HG03457 (cell line): ENCODE measurements at regions not wholly inside any gene's neighbourhood (a gene's known extent, or its start where the extent isn't known, plus 50 kb on each side); places are given as distances from the start of the nearest gene placed in this dataset.
"Not testable (repeated sequence)": the region's sequence is repeated elsewhere in the genome, so short reads cannot be mapped to it uniquely, and the experiment has no call there.

Experiments
- ATAC-seq: cut with Tn5 transposase; IDR thresholded peaks from one replicate; pipeline ENCODE4 v1.9.1; 2021; ENCODE audit warnings: moderate number of reproducible peaks; ENCODE audit not compliant: unreplicated experiment

- ATAC-seq: no peak
Observed at GRCh38 chr11:127994736-127995135, 592.6 kb downstream of the ETS1 start.

GRCh38 chr11:127993788-127994187 lies 593.6 kb downstream of the ETS1 start:
- no peak for ATAC-seq

GRCh38 chr11:127993281-127993680 lies 594.1 kb downstream of the ETS1 start:
- no peak for ATAC-seq

- ATAC-seq: no peak
Observed at GRCh38 chr11:127986073-127986472, 601.3 kb downstream of the ETS1 start.

GRCh38 chr11:127972816-127973215 lies 614.5 kb downstream of the ETS1 start:
- no peak for ATAC-seq

GRCh38 chr11:127971448-127971847 lies 615.9 kb downstream of the ETS1 start:
- ATAC-seq: no peak

- ATAC-seq: no peak
Observed at GRCh38 chr11:127966821-127967220, 620.5 kb downstream of the ETS1 start.

GRCh38 chr11:127965939-127966668 lies 621.3 kb downstream of the ETS1 start:
- no peak for ATAC-seq

GRCh38 chr11:127962416-127962815 lies 624.9 kb downstream of the ETS1 start:
- ATAC-seq: no peak

GRCh38 chr11:127950162-127950561 lies 637.2 kb downstream of the ETS1 start:
- ATAC-seq: no peak

- no peak for ATAC-seq
Observed at GRCh38 chr11:127943763-127944162, 643.6 kb downstream of the ETS1 start.

- no peak for ATAC-seq
Observed at GRCh38 chr11:127943152-127943551, 644.2 kb downstream of the ETS1 start.

- ATAC-seq: not testable (repeated sequence)
Observed at GRCh38 chr11:127941554-127941953, 645.8 kb downstream of the ETS1 start.

- ATAC-seq: no peak
Observed at GRCh38 chr11:127939000-127939399, 648.4 kb downstream of the ETS1 start.

GRCh38 chr11:127935081-127935480 lies 652.3 kb downstream of the ETS1 start:
- no peak for ATAC-seq

GRCh38 chr11:127933961-127934360 lies 653.4 kb downstream of the ETS1 start:
- not testable (repeated sequence) for ATAC-seq

GRCh38 chr11:127931803-127932202 lies 655.6 kb downstream of the ETS1 start:
- ATAC-seq: no peak

- ATAC-seq: no peak
Observed at GRCh38 chr11:127926721-127927120, 660.6 kb downstream of the ETS1 start.

GRCh38 chr11:127925475-127925874 lies 661.9 kb downstream of the ETS1 start:
- ATAC-seq: no peak

GRCh38 chr11:127919206-127920000 lies 668.0 kb downstream of the ETS1 start:
- ATAC-seq: no peak

GRCh38 chr11:127902382-127902781 lies 685.0 kb downstream of the ETS1 start:
- no peak for ATAC-seq
